ENCODE measurements at regions not wholly inside any gene's neighbourhood (a gene's known extent, or its start where the extent isn't known, plus 50 kb on each side); places are given as distances from the start of the nearest gene placed in this dataset.
"Not testable (repeated sequence)": the region's sequence is repeated elsewhere in the genome, so short reads cannot be mapped to it uniquely, and the experiment has no call there.

DNA sequence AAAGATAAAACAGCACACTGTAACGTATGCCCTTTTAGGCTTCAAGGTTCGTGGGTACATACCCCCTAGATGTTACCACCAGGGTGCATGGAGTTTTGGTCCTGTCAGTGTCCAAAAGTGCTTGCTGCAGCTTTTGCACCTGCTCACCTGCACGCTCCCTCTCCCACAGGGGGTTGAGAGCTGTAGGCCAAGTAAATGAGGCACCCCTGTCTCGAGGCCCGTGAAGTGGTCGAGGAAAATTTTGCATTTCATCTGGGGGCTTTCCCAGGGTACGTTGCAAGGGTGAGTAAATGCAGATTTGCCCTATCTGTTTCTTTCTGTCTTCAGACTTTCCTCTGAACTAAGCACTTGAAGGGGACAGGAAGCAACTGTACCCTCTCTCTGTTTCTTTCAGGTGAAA is 136.0 kb downstream of the THBS2 start:
- TF ChIP-seq EZH2 (IDR thresholded peaks at IDR 0.05; ENCODE audit: low read depth): no peak
- TF ChIP-seq, protein P1, sequence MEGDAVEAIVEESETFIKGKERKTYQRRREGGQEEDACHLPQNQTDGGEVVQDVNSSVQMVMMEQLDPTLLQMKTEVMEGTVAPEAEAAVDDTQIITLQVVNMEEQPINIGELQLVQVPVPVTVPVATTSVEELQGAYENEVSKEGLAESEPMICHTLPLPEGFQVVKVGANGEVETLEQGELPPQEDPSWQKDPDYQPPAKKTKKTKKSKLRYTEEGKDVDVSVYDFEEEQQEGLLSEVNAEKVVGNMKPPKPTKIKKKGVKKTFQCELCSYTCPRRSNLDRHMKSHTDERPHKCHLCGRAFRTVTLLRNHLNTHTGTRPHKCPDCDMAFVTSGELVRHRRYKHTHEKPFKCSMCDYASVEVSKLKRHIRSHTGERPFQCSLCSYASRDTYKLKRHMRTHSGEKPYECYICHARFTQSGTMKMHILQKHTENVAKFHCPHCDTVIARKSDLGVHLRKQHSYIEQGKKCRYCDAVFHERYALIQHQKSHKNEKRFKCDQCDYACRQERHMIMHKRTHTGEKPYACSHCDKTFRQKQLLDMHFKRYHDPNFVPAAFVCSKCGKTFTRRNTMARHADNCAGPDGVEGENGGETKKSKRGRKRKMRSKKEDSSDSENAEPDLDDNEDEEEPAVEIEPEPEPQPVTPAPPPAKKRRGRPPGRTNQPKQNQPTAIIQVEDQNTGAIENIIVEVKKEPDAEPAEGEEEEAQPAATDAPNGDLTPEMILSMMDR (conservative IDR thresholded peaks at IDR 0.05): no peak
- H3K9me3 ChIP-seq (ENCODE audit: insufficient read depth, low read depth): no peaks in the 10 kb centered on the region
- intact Hi-C loops (cut with micrococcal nuclease; ENCODE audit: unreplicated experiment): no loop called here
- no peaks in the 10 kb centered on the region for H3F3A ChIP-seq (ENCODE audit: insufficient read depth, low read depth)
- no peak overlapping the region for H3K27ac ChIP-seq
- DNase-seq: no peak
- POLR2A ChIA-PET (ENCODE audit: unreplicated experiment): no interaction called here
- H3K9me2 ChIP-seq (ENCODE audit: insufficient read depth): no peaks in the 10 kb centered on the region; the same call in 1 of the 2 replicates
- no peaks in the 10 kb centered on the region for H3K79me2 ChIP-seq (ENCODE audit: low read depth)
- no peak overlapping the region for H2AFZ ChIP-seq
- no TSS peak for BruUV-seq (replicated peaks)
- H3K4me1 ChIP-seq (replicated peaks; ENCODE audit: insufficient read depth): no peaks in the 10 kb centered on the region
- H3K27me3 ChIP-seq (ENCODE audit: insufficient read depth, low read depth): peaks cover 9% of the 10 kb centered on the region
- CTCF ChIA-PET: no interaction called here
- no peak overlapping the region for H3K4me2 ChIP-seq
- no peaks in the 10 kb centered on the region; the same call in none of the 2 replicates for H4K20me1 ChIP-seq (ENCODE audit: insufficient read depth)
- H3K4me3 ChIP-seq: no peak overlapping the region
- H3K36me3 ChIP-seq (ENCODE audit: low read depth): no peaks in the 10 kb centered on the region

DNA sequence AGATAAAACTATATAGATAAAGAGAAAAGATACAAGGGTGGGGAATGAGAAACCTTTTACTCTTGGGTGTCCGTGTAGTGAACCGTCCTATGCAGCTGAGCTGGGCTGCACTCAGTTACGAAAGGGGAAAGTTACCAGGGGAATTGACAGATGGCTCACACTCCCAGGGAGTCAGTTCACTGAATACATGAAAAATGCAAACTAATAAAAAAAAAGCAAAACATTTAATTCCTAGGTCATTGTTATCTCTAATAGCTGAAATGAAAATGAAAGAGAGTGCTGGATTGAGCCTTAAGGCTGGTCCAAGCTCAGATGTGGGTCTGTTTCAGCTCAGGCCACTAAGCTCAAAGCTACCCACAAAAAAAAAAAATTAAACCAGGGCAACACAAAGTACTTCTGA is 138.0 kb downstream of the THBS2 start:
- intact Hi-C loops (cut with micrococcal nuclease; ENCODE audit: unreplicated experiment): no loop called here
- no peak for TF ChIP-seq EZH2 (IDR thresholded peaks at IDR 0.05; ENCODE audit: low read depth)
- TF ChIP-seq, protein P1 (conservative IDR thresholded peaks at IDR 0.05): no peak
- H3K27ac ChIP-seq: no peak overlapping the region
- H3K4me1 ChIP-seq (replicated peaks; ENCODE audit: insufficient read depth): no peaks in the 10 kb centered on the region
- ChIA-PET POLR2A (ENCODE audit: unreplicated experiment) (no interaction called here), CTCF (no interaction called here)
- H3K79me2 ChIP-seq (ENCODE audit: low read depth): no peaks in the 10 kb centered on the region
- H2AFZ ChIP-seq: no peak overlapping the region
- H3K36me3 ChIP-seq (ENCODE audit: low read depth): no peaks in the 10 kb centered on the region
- H3K4me3 ChIP-seq: no peak overlapping the region
- no peak overlapping the region for H3K4me2 ChIP-seq
- DNase-seq: no peak
- no TSS peak for BruUV-seq (replicated peaks)
- H3K9me2 ChIP-seq (ENCODE audit: insufficient read depth): no peaks in the 10 kb centered on the region; the same call in 1 of the 2 replicates
- no peaks in the 10 kb centered on the region for H3F3A ChIP-seq (ENCODE audit: insufficient read depth, low read depth)
- peaks cover 19% of the 10 kb centered on the region for H3K27me3 ChIP-seq (ENCODE audit: insufficient read depth, low read depth)
- no peaks in the 10 kb centered on the region for H3K9me3 ChIP-seq (ENCODE audit: insufficient read depth, low read depth)
- H4K20me1 ChIP-seq (ENCODE audit: insufficient read depth): no peaks in the 10 kb centered on the region; the same call in none of the 2 replicates

DNA sequence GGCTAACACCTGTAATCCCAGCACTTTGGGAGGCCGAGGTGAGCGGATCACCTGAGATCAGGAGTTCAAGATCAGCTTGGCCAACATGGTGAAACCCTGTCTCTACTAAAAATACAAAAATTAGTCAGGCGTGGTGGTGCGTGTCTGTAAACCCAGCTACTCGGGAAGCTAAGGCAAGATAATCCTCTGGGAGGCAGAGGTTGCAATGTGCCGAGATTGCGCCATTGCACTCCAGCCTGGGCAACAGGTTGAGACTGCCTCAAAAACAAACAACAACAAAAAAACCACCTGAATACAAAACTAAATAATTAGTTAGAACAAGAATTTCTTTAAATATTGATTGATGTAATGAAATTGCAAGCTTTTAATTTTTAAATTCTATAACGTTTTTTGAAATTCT is 139.0 kb downstream of the THBS2 start:
- H4K20me1 ChIP-seq (ENCODE audit: insufficient read depth); DNase-seq; H3F3A ChIP-seq (ENCODE audit: insufficient read depth, low read depth); H3K4me1 ChIP-seq (replicated peaks; ENCODE audit: insufficient read depth); CTCF ChIA-PET; H3K79me2 ChIP-seq (ENCODE audit: low read depth); H2AFZ ChIP-seq; H3K4me2 ChIP-seq; POLR2A ChIA-PET (ENCODE audit: unreplicated experiment); BruUV-seq (replicated peaks); H3K27ac ChIP-seq; H3K9me3 ChIP-seq (ENCODE audit: insufficient read depth, low read depth); H3K4me3 ChIP-seq; H3K9me2 ChIP-seq (ENCODE audit: insufficient read depth); H3K36me3 ChIP-seq (ENCODE audit: low read depth); intact Hi-C loops (cut with micrococcal nuclease; ENCODE audit: unreplicated experiment): not testable (repeated sequence)
- H3K27me3 ChIP-seq (ENCODE audit: insufficient read depth, low read depth): peaks cover 19% of the 10 kb centered on the region
